ENCODE measurements at regions not wholly inside any gene's neighbourhood (a gene's known extent, or its start where the extent isn't known, plus 50 kb on each side); places are given as distances from the start of the nearest gene placed in this dataset.

DNA sequence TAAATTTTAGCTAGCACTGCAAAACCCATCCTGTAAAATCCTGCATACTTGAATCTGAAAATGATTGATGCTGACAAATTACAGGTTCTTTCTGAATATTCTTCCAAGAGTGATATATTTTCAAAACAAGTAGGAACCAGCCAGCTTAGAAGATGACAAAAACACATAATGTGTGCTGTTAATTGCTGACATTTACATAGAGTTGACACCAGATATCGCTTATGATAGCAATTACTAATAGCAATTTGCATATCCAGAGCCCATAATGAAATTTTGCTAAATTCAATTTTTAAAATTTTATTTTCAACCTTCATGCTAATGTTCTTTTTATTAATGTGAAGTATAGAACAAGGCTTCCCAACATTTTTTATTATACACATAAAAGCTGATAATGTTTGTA lies 284.5 kb downstream of the SEC23A start:
- Histone ChIP-seq H3K27ac (ENCODE audit: low read depth, low read length) (no peak overlapping the region), H3K4me3 (ENCODE audit: low read depth, low read length) (no peak overlapping the region), H3K9me3 (ENCODE audit: control insufficient read depth, insufficient read depth, low read depth, low read length) (peaks cover 8% of the 10 kb centered on the region; the same call in 1 of the 2 replicates), H3K27me3 (ENCODE audit: control insufficient read depth, insufficient read depth, low read length) (no peaks in the 10 kb centered on the region), H3K4me1 (ENCODE audit: control insufficient read depth, insufficient read depth, low read length) (no peaks in the 10 kb centered on the region), H3K36me3 (ENCODE audit: control insufficient read depth, insufficient read depth, low read length) (no peaks in the 10 kb centered on the region), H3K9ac (ENCODE audit: low read length) (no peak overlapping the region)

DNA sequence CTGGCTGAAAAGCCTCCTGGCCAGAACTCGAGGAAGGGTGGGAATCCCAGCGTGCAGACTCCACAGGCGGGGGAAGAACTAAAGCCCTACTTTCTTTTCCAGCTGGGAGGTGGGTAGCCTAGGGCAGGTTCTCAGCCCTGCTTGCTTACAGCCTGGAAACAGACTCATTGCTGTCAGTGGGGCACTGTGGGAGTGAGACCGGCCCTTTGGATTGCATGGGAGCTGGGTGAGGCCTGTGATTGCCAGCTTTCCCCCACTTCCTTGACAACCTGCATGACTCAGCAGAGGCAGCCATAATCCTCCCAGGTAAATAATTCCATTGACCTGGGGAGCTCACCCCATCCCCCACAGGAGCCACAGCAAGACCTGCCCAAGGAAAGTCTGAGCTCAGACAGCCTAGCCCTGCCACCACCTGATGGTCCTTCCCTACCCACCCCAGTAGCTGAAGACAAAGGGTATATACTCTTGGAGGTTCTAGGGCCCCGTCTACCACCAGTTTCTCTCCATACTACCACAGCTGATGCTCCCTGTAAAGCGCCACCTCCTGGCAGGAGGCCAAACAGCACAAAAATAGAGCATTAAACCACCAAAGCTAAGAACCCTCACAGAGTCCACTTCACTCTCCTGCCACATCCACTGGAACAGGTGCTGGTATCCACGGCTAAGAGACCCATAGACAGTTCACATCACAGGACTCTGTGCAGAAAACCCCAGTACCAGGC lies 294.1 kb downstream of the SEC23A start:
- peak overlapping the region; percentile 41; the same call in 1 of the 2 replicates for H3K27ac ChIP-seq (ENCODE audit: low read depth, low read length)
- peaks cover 11% of the 10 kb centered on the region for H3K9me3 ChIP-seq (ENCODE audit: control insufficient read depth, insufficient read depth, low read depth, low read length)
- peak overlapping the region; percentile 13 for H3K9ac ChIP-seq (ENCODE audit: low read length)

DNA sequence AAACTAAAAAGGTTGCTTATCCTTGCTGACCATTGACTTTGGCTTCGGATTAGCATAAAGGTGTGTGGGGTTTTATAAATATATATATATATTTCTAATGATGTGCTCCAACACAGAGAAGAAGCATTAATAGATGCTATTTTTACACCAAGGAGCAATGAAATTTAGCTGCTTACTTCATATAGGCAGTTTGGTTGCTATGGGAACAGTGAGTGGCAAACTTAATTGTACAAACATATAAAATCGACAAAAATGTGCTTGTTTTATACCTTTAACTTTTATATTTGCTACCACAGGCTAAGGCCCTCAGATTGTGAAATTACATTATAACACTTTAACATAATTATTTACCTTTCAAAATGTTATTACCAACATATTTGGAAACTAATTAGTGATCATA lies 303.4 kb downstream of the SEC23A start:
- Histone ChIP-seq H3K4me3 (ENCODE audit: low read depth, low read length) (no peak overlapping the region), H3K27me3 (ENCODE audit: control insufficient read depth, insufficient read depth, low read length) (no peaks in the 10 kb centered on the region), H3K9ac (ENCODE audit: low read length) (no peak overlapping the region), H3K4me1 (ENCODE audit: control insufficient read depth, insufficient read depth, low read length) (no peaks in the 10 kb centered on the region), H3K36me3 (ENCODE audit: control insufficient read depth, insufficient read depth, low read length) (no peaks in the 10 kb centered on the region), H3K27ac (ENCODE audit: low read depth, low read length) (no peak overlapping the region), H3K9me3 (ENCODE audit: control insufficient read depth, insufficient read depth, low read depth, low read length) (peaks cover 4% of the 10 kb centered on the region; the same call in 1 of the 2 replicates)

More for the DNA sequence above, 294.1 kb downstream of the SEC23A start:
- Histone ChIP-seq H3K27me3 (ENCODE audit: control insufficient read depth, insufficient read depth, low read length) (no peaks in the 10 kb centered on the region), H3K36me3 (ENCODE audit: control insufficient read depth, insufficient read depth, low read length) (no peaks in the 10 kb centered on the region), H3K4me3 (ENCODE audit: low read depth, low read length) (no peak overlapping the region), H3K4me1 (ENCODE audit: control insufficient read depth, insufficient read depth, low read length) (no peaks in the 10 kb centered on the region)

DNA sequence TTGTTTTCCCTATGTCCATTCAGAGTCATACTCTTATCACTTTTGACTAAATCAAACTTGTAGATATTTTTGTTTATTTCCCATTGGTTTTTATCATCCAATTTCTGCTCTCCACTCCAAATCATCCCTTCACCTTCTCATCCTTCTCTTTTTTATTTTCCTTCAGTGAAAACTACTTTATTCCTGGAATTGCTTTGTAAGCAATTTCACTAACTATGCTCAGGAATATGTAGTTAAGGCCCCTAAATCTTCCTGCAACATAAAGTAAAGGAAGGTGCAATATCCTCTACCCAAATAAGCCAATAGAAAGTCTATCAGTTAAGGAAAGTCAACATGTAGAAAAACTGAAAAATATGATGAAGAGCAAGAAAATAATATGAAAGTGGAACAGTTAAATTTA lies 308.4 kb downstream of the SEC23A start:
- no peak overlapping the region for H3K9ac ChIP-seq (ENCODE audit: low read length)
- no peak overlapping the region for H3K4me3 ChIP-seq (ENCODE audit: low read depth, low read length)
- H3K9me3 ChIP-seq (ENCODE audit: control insufficient read depth, insufficient read depth, low read depth, low read length) = peaks cover 4% of the 10 kb centered on the region; the same call in 1 of the 2 replicates
- no peak overlapping the region for H3K27ac ChIP-seq (ENCODE audit: low read depth, low read length)
- H3K27me3 ChIP-seq (ENCODE audit: control insufficient read depth, insufficient read depth, low read length) = no peaks in the 10 kb centered on the region
- peaks cover 18% of the 10 kb centered on the region for H3K4me1 ChIP-seq (ENCODE audit: control insufficient read depth, insufficient read depth, low read length)
- H3K36me3 ChIP-seq (ENCODE audit: control insufficient read depth, insufficient read depth, low read length) = no peaks in the 10 kb centered on the region

DNA sequence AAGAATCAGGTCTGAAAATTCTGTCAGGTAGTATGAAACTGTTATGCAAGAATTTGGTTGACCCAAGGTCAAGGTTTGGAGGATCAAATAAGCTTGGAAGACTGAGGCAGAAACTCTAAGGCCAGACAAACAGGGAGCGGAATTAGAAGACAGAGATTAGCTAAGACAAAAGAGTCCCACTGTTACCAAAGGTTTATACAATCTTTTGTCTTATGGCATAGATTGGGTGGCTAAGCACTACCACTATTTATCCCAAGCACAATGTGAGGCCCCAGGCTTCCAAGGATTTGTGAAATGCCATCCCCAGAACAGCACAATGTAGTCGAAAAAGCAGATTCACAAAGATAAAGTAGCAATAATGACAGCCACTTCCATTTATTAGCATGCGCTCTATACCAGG lies 311.2 kb downstream of the SEC23A start:
- Histone ChIP-seq H3K9me3 (ENCODE audit: control insufficient read depth, insufficient read depth, low read depth, low read length) (no peaks in the 10 kb centered on the region), H3K27me3 (ENCODE audit: control insufficient read depth, insufficient read depth, low read length) (no peaks in the 10 kb centered on the region), H3K4me3 (ENCODE audit: low read depth, low read length) (no peak overlapping the region), H3K9ac (ENCODE audit: low read length) (no peak overlapping the region), H3K4me1 (ENCODE audit: control insufficient read depth, insufficient read depth, low read length) (peaks cover 18% of the 10 kb centered on the region), H3K36me3 (ENCODE audit: control insufficient read depth, insufficient read depth, low read length) (no peaks in the 10 kb centered on the region), H3K27ac (ENCODE audit: low read depth, low read length) (peak overlapping the region; percentile 68; the same call in 1 of the 2 replicates)

DNA sequence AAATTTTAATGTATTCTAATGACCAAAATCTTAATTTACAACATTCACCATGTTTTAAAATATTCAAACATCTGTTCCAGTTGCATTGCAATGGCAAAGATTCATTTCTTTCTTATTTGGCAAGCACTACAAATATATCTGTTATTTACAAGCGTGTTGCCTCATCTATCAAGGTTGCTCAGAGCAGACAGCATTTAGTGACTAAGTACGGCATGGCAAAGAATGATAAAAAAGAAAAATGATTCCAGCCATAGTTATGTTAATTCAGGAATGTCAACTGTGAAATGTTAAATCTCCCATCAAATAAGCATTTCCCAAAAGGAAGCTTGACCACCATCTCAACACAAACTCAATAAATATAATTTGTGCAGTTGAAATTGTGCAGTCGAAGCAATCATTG lies 312.1 kb downstream of the SEC23A start:
- no peaks in the 10 kb centered on the region for H3K9me3 ChIP-seq (ENCODE audit: control insufficient read depth, insufficient read depth, low read depth, low read length)
- H3K27me3 ChIP-seq (ENCODE audit: control insufficient read depth, insufficient read depth, low read length) = no peaks in the 10 kb centered on the region
- no peaks in the 10 kb centered on the region for H3K36me3 ChIP-seq (ENCODE audit: control insufficient read depth, insufficient read depth, low read length)
- no peak overlapping the region for H3K9ac ChIP-seq (ENCODE audit: low read length)
- peaks cover 18% of the 10 kb centered on the region for H3K4me1 ChIP-seq (ENCODE audit: control insufficient read depth, insufficient read depth, low read length)
- H3K27ac ChIP-seq (ENCODE audit: low read depth, low read length) = no peak overlapping the region
- H3K4me3 ChIP-seq (ENCODE audit: low read depth, low read length) = no peak overlapping the region

DNA sequence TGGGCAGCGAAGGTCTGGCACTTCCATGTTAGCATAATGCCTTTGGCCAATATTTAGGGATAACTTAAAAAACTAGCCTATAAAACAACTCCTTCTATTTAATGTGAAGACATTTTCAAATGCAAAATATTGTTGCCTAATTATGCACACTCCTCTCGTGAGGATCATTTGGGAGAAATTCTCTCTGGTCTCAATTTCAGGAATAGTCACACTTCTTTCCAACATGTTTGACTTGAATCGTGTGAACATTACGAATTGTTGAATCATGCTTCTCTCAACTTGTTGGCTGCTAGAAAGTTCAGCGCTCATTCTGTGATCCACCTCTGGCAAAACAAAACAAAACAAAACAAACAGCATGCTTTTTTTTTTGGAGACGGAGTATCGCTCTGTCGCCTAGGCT lies 313.2 kb downstream of the SEC23A start:
- Histone ChIP-seq H3K27me3 (ENCODE audit: control insufficient read depth, insufficient read depth, low read length) (no peaks in the 10 kb centered on the region), H3K9me3 (ENCODE audit: control insufficient read depth, insufficient read depth, low read depth, low read length) (no peaks in the 10 kb centered on the region), H3K36me3 (ENCODE audit: control insufficient read depth, insufficient read depth, low read length) (no peaks in the 10 kb centered on the region), H3K9ac (ENCODE audit: low read length) (no peak overlapping the region), H3K4me3 (ENCODE audit: low read depth, low read length) (no peak overlapping the region), H3K27ac (ENCODE audit: low read depth, low read length) (no peak overlapping the region), H3K4me1 (ENCODE audit: control insufficient read depth, insufficient read depth, low read length) (peaks cover 18% of the 10 kb centered on the region)

DNA sequence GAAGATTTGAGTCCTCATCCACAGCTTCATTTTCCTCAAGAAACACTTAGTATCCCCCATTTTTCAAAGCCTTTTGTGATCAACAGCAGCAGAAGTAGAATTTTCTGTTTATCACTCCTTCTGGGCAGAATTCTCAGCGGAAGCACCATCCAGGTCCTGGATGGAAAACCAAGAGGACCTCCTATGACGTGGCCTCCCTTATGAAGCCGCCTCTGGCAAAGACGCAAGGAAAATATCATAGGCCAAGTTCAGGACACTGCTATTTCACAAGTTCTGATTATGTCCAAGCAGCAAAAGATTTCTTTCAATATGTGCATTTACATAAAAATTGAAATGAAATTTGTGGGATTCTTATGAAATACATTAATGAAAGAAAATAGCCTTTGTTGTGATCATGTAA lies 315.0 kb downstream of the SEC23A start:
- H3K27ac ChIP-seq (ENCODE audit: low read depth, low read length) = no peak overlapping the region

DNA sequence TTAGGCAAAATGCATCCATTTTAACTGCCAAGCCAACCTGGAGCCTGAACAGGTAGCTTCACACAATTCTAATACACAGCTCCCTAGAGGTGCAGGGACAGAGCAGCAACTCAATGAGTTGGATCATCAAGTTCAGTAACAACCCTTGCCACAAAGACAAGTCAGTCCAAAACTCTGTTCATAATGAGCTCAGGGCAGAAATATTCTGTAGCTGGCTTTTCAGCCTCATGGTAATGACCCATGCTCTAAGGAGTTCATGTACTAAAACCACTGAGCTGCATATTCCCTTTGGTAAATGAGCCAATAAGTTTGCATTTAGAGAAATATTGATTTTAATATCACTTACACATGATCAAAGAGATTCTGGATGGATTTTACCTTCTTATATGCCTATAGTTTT lies 316.1 kb downstream of the SEC23A start:
- no peak overlapping the region for H3K9ac ChIP-seq (ENCODE audit: low read length)
- H3K9me3 ChIP-seq (ENCODE audit: control insufficient read depth, insufficient read depth, low read depth, low read length) = no peaks in the 10 kb centered on the region
- peaks cover 13% of the 10 kb centered on the region for H3K4me1 ChIP-seq (ENCODE audit: control insufficient read depth, insufficient read depth, low read length)
- H3K27ac ChIP-seq (ENCODE audit: low read depth, low read length) = no peak overlapping the region
- no peaks in the 10 kb centered on the region for H3K27me3 ChIP-seq (ENCODE audit: control insufficient read depth, insufficient read depth, low read length)
- no peak overlapping the region for H3K4me3 ChIP-seq (ENCODE audit: low read depth, low read length)
- H3K36me3 ChIP-seq (ENCODE audit: control insufficient read depth, insufficient read depth, low read length) = no peaks in the 10 kb centered on the region

More for the DNA sequence above, 315.0 kb downstream of the SEC23A start:
- no peak overlapping the region for H3K4me3 ChIP-seq (ENCODE audit: low read depth, low read length)
- H3K36me3 ChIP-seq (ENCODE audit: control insufficient read depth, insufficient read depth, low read length) = no peaks in the 10 kb centered on the region
- no peak overlapping the region for H3K9ac ChIP-seq (ENCODE audit: low read length)
- no peaks in the 10 kb centered on the region for H3K9me3 ChIP-seq (ENCODE audit: control insufficient read depth, insufficient read depth, low read depth, low read length)
- no peaks in the 10 kb centered on the region for H3K27me3 ChIP-seq (ENCODE audit: control insufficient read depth, insufficient read depth, low read length)
- H3K4me1 ChIP-seq (ENCODE audit: control insufficient read depth, insufficient read depth, low read length) = peaks cover 18% of the 10 kb centered on the region

DNA sequence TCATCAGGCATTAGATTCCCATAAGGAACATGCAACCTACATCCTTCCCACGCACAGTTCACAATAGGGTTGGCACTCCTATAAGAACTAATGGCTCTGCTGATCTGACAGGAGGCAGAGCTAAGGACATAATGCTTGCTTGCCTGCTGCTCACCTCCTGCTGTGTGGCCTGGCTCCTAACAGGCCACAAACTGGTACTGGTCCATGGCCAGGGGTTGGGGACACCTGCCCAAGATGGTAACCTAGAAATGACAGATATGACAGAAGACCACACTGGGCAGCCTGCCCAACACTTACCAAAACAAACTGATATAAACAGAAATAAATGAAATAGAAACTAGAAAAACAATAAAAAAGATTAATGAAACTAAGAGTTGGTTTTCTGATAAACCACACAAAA lies 325.6 kb downstream of the SEC23A start:
- Histone ChIP-seq H3K36me3 (ENCODE audit: control insufficient read depth, insufficient read depth, low read length) (no peaks in the 10 kb centered on the region), H3K4me3 (ENCODE audit: low read depth, low read length) (no peak overlapping the region), H3K4me1 (ENCODE audit: control insufficient read depth, insufficient read depth, low read length) (no peaks in the 10 kb centered on the region), H3K9me3 (ENCODE audit: control insufficient read depth, insufficient read depth, low read depth, low read length) (no peaks in the 10 kb centered on the region), H3K9ac (ENCODE audit: low read length) (no peak overlapping the region), H3K27me3 (ENCODE audit: control insufficient read depth, insufficient read depth, low read length) (no peaks in the 10 kb centered on the region), H3K27ac (ENCODE audit: low read depth, low read length) (no peak overlapping the region)

DNA sequence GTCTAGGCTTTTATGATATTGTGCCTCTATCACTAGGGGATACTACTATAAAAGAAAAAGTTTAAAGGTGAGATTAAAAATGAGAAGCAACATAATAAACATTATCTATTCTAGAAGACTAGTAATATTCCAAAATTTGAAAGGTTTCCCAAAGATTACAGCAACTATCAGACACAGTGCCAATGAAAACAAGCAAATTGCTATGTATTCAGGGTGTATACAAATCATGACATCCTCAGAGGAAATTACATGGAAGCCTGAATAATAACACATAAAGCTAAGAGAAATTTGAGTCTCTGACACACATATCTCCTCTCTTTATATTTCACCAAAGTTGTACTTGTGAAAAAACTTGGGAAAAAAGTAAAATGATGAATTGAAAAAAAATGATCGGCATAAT lies 327.0 kb downstream of the SEC23A start:
- Histone ChIP-seq H3K4me1 (ENCODE audit: control insufficient read depth, insufficient read depth, low read length) (no peaks in the 10 kb centered on the region), H3K9ac (ENCODE audit: low read length) (no peak overlapping the region), H3K4me3 (ENCODE audit: low read depth, low read length) (no peak overlapping the region), H3K36me3 (ENCODE audit: control insufficient read depth, insufficient read depth, low read length) (no peaks in the 10 kb centered on the region), H3K9me3 (ENCODE audit: control insufficient read depth, insufficient read depth, low read depth, low read length) (no peaks in the 10 kb centered on the region), H3K27ac (ENCODE audit: low read depth, low read length) (no peak overlapping the region), H3K27me3 (ENCODE audit: control insufficient read depth, insufficient read depth, low read length) (no peaks in the 10 kb centered on the region)

All from HUES6 (cell line).